SK-N-SH (cell line): ENCODE measurements at regions not wholly inside any gene's neighbourhood (a gene's known extent, or its start where the extent isn't known, plus 50 kb on each side); places are given as distances from the start of the nearest gene placed in this dataset.

Experiments
- CTCF ChIP-seq: fragments of 200-600 bp; sonication (generic); IDR thresholded peaks from 2 replicates; pipeline ENCODE4 v1.6.1; 2017; ENCODE audit warnings: antibody characterized with exemption, mild to moderate bottlenecking, moderate library complexity
- YY1 ChIP-seq: IDR thresholded peaks from 2 replicates; pipeline ENCODE4 v1.4.0; 2012; ENCODE audit warnings: low read depth, mild to moderate bottlenecking

GRCh38 chr11:80929031-80929805, 1488.4 kb upstream of the TENM4 start:
- TF ChIP-seq CTCF (no peak), YY1 (no peak)
